ENCODE measurements at regions not wholly inside any gene's neighbourhood (a gene's known extent, or its start where the extent isn't known, plus 50 kb on each side); places are given as distances from the start of the nearest gene placed in this dataset.
A peak's percentile ranks its signal among the peaks of the same experiment; 100 is the strongest.
"Not testable (repeated sequence)": the region's sequence is repeated elsewhere in the genome, so short reads cannot be mapped to it uniquely, and the experiment has no call there.

- Mint-ChIP-seq H3K36me3 (peaks cover 0 to 4% of the 10 kb centered on the region in 2 donors), H3K27ac (no peak overlapping the region), H3K4me1 (peaks cover 3 to 9% (median 6%) of the 10 kb centered on the region in 3 donors), H3K9me3 (no peaks in the 10 kb centered on the region), H3K27me3 (peaks cover 38 to 64% (median 59%) of the 10 kb centered on the region in 3 donors), H3K4me3 (no peak overlapping the region)
- DNase-seq (no peak), ATAC-seq (ENCODE audit: low read depth in 2 of 2) (no peak)
Observed at GRCh38 chr13:74570834-74571233, 436.6 kb upstream of the KLF12 start.

GRCh38 chr13:74570046-74570445, 435.8 kb upstream of the KLF12 start:
- Mint-ChIP-seq H3K27me3 (peaks cover 33 to 56% (median 55%) of the 10 kb centered on the region in 3 donors), H3K36me3 (peaks cover 0 to 4% of the 10 kb centered on the region in 2 donors), H3K4me3 (no peak overlapping the region), H3K27ac (no peak overlapping the region), H3K4me1 (peaks cover 0 to 3% (median 3%) of the 10 kb centered on the region in 3 donors), H3K9me3 (no peaks in the 10 kb centered on the region)
- DNase-seq (no peak), ATAC-seq (ENCODE audit: low read depth in 2 of 2) (no peak)

GRCh38 chr13:74569251-74569650, 435.0 kb upstream of the KLF12 start:
- Mint-ChIP-seq H3K9me3 (no peaks in the 10 kb centered on the region), H3K4me1 (peaks cover 0 to 3% (median 0%) of the 10 kb centered on the region in 3 donors), H3K36me3 (no peaks in the 10 kb centered on the region), H3K27ac (no peak overlapping the region), H3K4me3 (no peak overlapping the region), H3K27me3 (peaks cover 25 to 48% (median 47%) of the 10 kb centered on the region in 3 donors)
- ATAC-seq (ENCODE audit: low read depth in 2 of 2) (no peak), DNase-seq (no peak)

- no peaks in the 10 kb centered on the region for H3K36me3 Mint-ChIP-seq
- no peak overlapping the region for H3K27ac Mint-ChIP-seq
- ATAC-seq (ENCODE audit: low read depth in 2 of 2) (no peak), DNase-seq (no peak)
- peaks cover 0 to 3% (median 0%) of the 10 kb centered on the region in 3 donors for H3K4me1 Mint-ChIP-seq
- peaks cover 13 to 35% (median 34%) of the 10 kb centered on the region in 3 donors for H3K27me3 Mint-ChIP-seq
- no peak overlapping the region for H3K4me3 Mint-ChIP-seq
- H3K9me3 Mint-ChIP-seq = no peaks in the 10 kb centered on the region
Observed at GRCh38 chr13:74567485-74567884, 433.3 kb upstream of the KLF12 start.

- no peaks in the 10 kb centered on the region for H3K9me3 Mint-ChIP-seq
- H3K36me3 Mint-ChIP-seq = peaks cover 0 to 4% of the 10 kb centered on the region in 2 donors
- peaks cover 0 to 8% (median 5%) of the 10 kb centered on the region in 3 donors for H3K27me3 Mint-ChIP-seq
- no peak for DNase-seq
- no peak overlapping the region for H3K4me3 Mint-ChIP-seq
- ATAC-seq (ENCODE audit: low read depth in 2 of 2) = no peak
- peaks cover 16 to 31% (median 17%) of the 10 kb centered on the region in 3 donors for H3K4me1 Mint-ChIP-seq
- H3K27ac Mint-ChIP-seq = peak overlapping the region in 1 of 6 donors; percentile 23
Observed at GRCh38 chr13:74562381-74562780, 428.2 kb upstream of the KLF12 start.

GRCh38 chr13:74561155-74561554, 427.0 kb upstream of the KLF12 start:
- no peaks in the 10 kb centered on the region for H3K9me3 Mint-ChIP-seq
- no peak overlapping the region for H3K27ac Mint-ChIP-seq
- H3K4me3 Mint-ChIP-seq = no peak overlapping the region
- ATAC-seq (ENCODE audit: low read depth in 2 of 2) (no peak), DNase-seq (no peak)
- peaks cover 0 to 4% of the 10 kb centered on the region in 2 donors for H3K36me3 Mint-ChIP-seq
- peaks cover 26 to 42% (median 29%) of the 10 kb centered on the region in 3 donors for H3K4me1 Mint-ChIP-seq
- H3K27me3 Mint-ChIP-seq = peaks cover 0 to 5% (median 4%) of the 10 kb centered on the region in 3 donors

GRCh38 chr13:74560325-74560724, 426.1 kb upstream of the KLF12 start:
- peak overlapping the region in 3 of 6 donors; percentile 0 to 1 (median 0) for H3K27ac Mint-ChIP-seq
- peaks cover 0 to 4% (median 0%) of the 10 kb centered on the region in 3 donors for H3K27me3 Mint-ChIP-seq
- H3K4me3 Mint-ChIP-seq = peak overlapping the region in 5 of 8 donors; percentile 4 to 76 (median 30)
- no peaks in the 10 kb centered on the region for H3K9me3 Mint-ChIP-seq
- peak; percentile 49 to 55 for ATAC-seq (ENCODE audit: low read depth in 2 of 2)
- peak; percentile 12 for DNase-seq
- H3K36me3 Mint-ChIP-seq = peaks cover 0 to 4% of the 10 kb centered on the region in 2 donors
- H3K4me1 Mint-ChIP-seq = peaks cover 32 to 49% (median 36%) of the 10 kb centered on the region in 3 donors

- H3K27me3 Mint-ChIP-seq = peaks cover 0 to 4% (median 0%) of the 10 kb centered on the region in 3 donors
- peak overlapping the region in 1 of 8 donors; percentile 64 for H3K4me3 Mint-ChIP-seq
- H3K27ac Mint-ChIP-seq = no peak overlapping the region
- H3K4me1 Mint-ChIP-seq = peaks cover 39 to 56% (median 43%) of the 10 kb centered on the region in 3 donors
- peaks cover 0 to 4% of the 10 kb centered on the region in 2 donors for H3K36me3 Mint-ChIP-seq
- no peaks in the 10 kb centered on the region for H3K9me3 Mint-ChIP-seq
- ATAC-seq (ENCODE audit: low read depth in 2 of 2) (no peak), DNase-seq (no peak)
Observed at GRCh38 chr13:74557870-74558269, 423.7 kb upstream of the KLF12 start.

- no peak overlapping the region for H3K4me3 Mint-ChIP-seq
- H3K27ac Mint-ChIP-seq = no peak overlapping the region
- no peaks in the 10 kb centered on the region for H3K9me3 Mint-ChIP-seq
- ATAC-seq (ENCODE audit: low read depth in 2 of 2) (no peak), DNase-seq (no peak)
- peaks cover 0 to 4% of the 10 kb centered on the region in 2 donors for H3K36me3 Mint-ChIP-seq
- H3K4me1 Mint-ChIP-seq = peaks cover 30 to 47% (median 42%) of the 10 kb centered on the region in 3 donors
- H3K27me3 Mint-ChIP-seq = no peaks in the 10 kb centered on the region
Observed at GRCh38 chr13:74555651-74556420, 421.6 kb upstream of the KLF12 start.

- Mint-ChIP-seq H3K9me3 (no peaks in the 10 kb centered on the region), H3K4me3 (no peak overlapping the region), H3K36me3 (peaks cover 0 to 4% of the 10 kb centered on the region in 2 donors), H3K27me3 (no peaks in the 10 kb centered on the region), H3K27ac (peak overlapping the region in 1 of 6 donors; percentile 29), H3K4me1 (peaks cover 26 to 42% (median 36%) of the 10 kb centered on the region in 3 donors)
- DNase-seq (no peak), ATAC-seq (ENCODE audit: low read depth in 2 of 2) (peak in 1 of 2 donors; percentile 44)
Observed at GRCh38 chr13:74555276-74555625, 421.0 kb upstream of the KLF12 start.

- Mint-ChIP-seq H3K36me3 (peaks cover 0 to 4% of the 10 kb centered on the region in 2 donors), H3K4me1 (peaks cover 22 to 38% (median 31%) of the 10 kb centered on the region in 3 donors), H3K27ac (peak overlapping the region in 1 of 6 donors; percentile 29), H3K4me3 (no peak overlapping the region), H3K27me3 (no peaks in the 10 kb centered on the region), H3K9me3 (no peaks in the 10 kb centered on the region)
- DNase-seq (no peak), ATAC-seq (ENCODE audit: low read depth in 2 of 2) (no peak)
Observed at GRCh38 chr13:74554569-74555275, 420.5 kb upstream of the KLF12 start.

GRCh38 chr13:74550039-74550438, 415.8 kb upstream of the KLF12 start:
- no peaks in the 10 kb centered on the region for H3K36me3 Mint-ChIP-seq
- peaks cover 0 to 3% (median 0%) of the 10 kb centered on the region in 3 donors for H3K27me3 Mint-ChIP-seq
- H3K9me3 Mint-ChIP-seq = no peaks in the 10 kb centered on the region
- peaks cover 3 to 4% (median 4%) of the 10 kb centered on the region in 3 donors for H3K4me1 Mint-ChIP-seq
- no peak overlapping the region for H3K4me3 Mint-ChIP-seq
- no peak overlapping the region for H3K27ac Mint-ChIP-seq
- no peak for DNase-seq
- ATAC-seq (ENCODE audit: low read depth in 2 of 2) = no peak

GRCh38 chr13:74536649-74537048, 402.4 kb upstream of the KLF12 start:
- H3K4me1 Mint-ChIP-seq; H3K27me3 Mint-ChIP-seq; H3K4me3 Mint-ChIP-seq; ATAC-seq (ENCODE audit: low read depth in 2 of 2); H3K36me3 Mint-ChIP-seq; H3K27ac Mint-ChIP-seq; H3K9me3 Mint-ChIP-seq; DNase-seq: not testable (repeated sequence)
